ENCODE measurements at regions not wholly inside any gene's neighbourhood (a gene's known extent, or its start where the extent isn't known, plus 50 kb on each side); places are given as distances from the start of the nearest gene placed in this dataset.

- Histone ChIP-seq H3K27me3 (no peaks in the 10 kb centered on the region), H3K9me3 (no peaks in the 10 kb centered on the region), H3K4me1 (no peaks in the 10 kb centered on the region), H3K36me3 (no peaks in the 10 kb centered on the region), H3K27ac (peak overlapping the region; percentile 79 to 92 (median 84)), H3K4me3 (peak overlapping the region; percentile 60 to 75 (median 67))
- DNase-seq, result peak; percentile 80 to 96 (median 90)
- TF ChIP-seq POLR2A (IDR thresholded peaks at IDR 0.05) (peak; percentile 34 to 72), CTCF (IDR thresholded peaks at IDR 0.05) (peak in 1 of 6 experiments; percentile 5)
These were observed 53.7 kb upstream of the KDM4C start for GRCh38 chr9:6703898-6704639.

- TF ChIP-seq POLR2A (IDR thresholded peaks at IDR 0.05), result no peak
- no peak for TF ChIP-seq CTCF (IDR thresholded peaks at IDR 0.05)
- Histone ChIP-seq H3K27ac (peak overlapping the region in 1 of 4 donors; percentile 87), H3K27me3 (no peaks in the 10 kb centered on the region), H3K9me3 (no peaks in the 10 kb centered on the region), H3K4me1 (no peaks in the 10 kb centered on the region), H3K36me3 (no peaks in the 10 kb centered on the region), H3K4me3 (no peak overlapping the region)
- no peak for DNase-seq
These were observed 55.1 kb upstream of the KDM4C start for GRCh38 chr9:6702707-6703106.

- H3K27me3 ChIP-seq, result no peaks in the 10 kb centered on the region
- no peaks in the 10 kb centered on the region for H3K9me3 ChIP-seq
- H3K27ac ChIP-seq, result no peak overlapping the region
- no peaks in the 10 kb centered on the region for H3K36me3 ChIP-seq
- TF ChIP-seq POLR2A (IDR thresholded peaks at IDR 0.05) (no peak), CTCF (IDR thresholded peaks at IDR 0.05) (no peak)
- DNase-seq, result no peak
- no peak overlapping the region for H3K4me3 ChIP-seq
- H3K4me1 ChIP-seq, result no peaks in the 10 kb centered on the region
These were observed 50.6 kb upstream of the GLDC start for GRCh38 chr9:6696178-6696577.

GRCh38 chr9:6695121-6695814 lies 49.7 kb upstream of the GLDC start:
- H3K27ac ChIP-seq, result peak overlapping the region in 1 of 4 donors; percentile 43
- no peaks in the 10 kb centered on the region for H3K36me3 ChIP-seq
- no peak overlapping the region for H3K4me3 ChIP-seq
- TF ChIP-seq CTCF (IDR thresholded peaks at IDR 0.05), result no peak
- no peak for DNase-seq
- H3K27me3 ChIP-seq, result no peaks in the 10 kb centered on the region
- no peaks in the 10 kb centered on the region for H3K9me3 ChIP-seq
- H3K4me1 ChIP-seq, result no peaks in the 10 kb centered on the region

Measured in Peyer's patch (tissue), 4 donors.